T-cell (primary cell): ENCODE measurements at regions not wholly inside any gene's neighbourhood (a gene's known extent, or its start where the extent isn't known, plus 50 kb on each side); places are given as distances from the start of the nearest gene placed in this dataset.

Source experiments
- ATAC-seq, 4 experiments: fragments of 200-7000 bp in 3 of 4; fragments of 150-1000 bp in 1 of 4; cut with Tn5 transposase; replicated peaks in 1 of 4; 1 replicate in 3 of 4; 2 replicates in 1 of 4; pipeline ENCODE4 v1.10.0; 2021; ENCODE audit warnings: moderate library complexity in 3 of 4, mild to moderate bottlenecking in 2 of 4, moderate number of reproducible peaks in 1 of 4
- CTCF ChIA-PET, 2 donors: fragments of 300-600 bp; sonication (Branson Sonifier 250); formaldehyde crosslinking; loops; one replicate each; lab custom pipeline; 2022; ENCODE audit warnings: antibody characterized with exemption in 2 of 2; lab: Charles Lee
- POLR2A ChIA-PET, 2 donors: fragments of 300-600 bp; sonication (Branson Sonifier 250); formaldehyde crosslinking; loops; one replicate each; lab custom pipeline; 2022; ENCODE audit warnings: antibody characterized with exemption in 2 of 2; lab: Charles Lee
- DNase-seq, 35 experiments: peaks; one replicate each; pipeline versions ENCODE4 v3.0.0 to v3.0.0-alpha.2; 2013 to 2023
- H3K27ac ChIP-seq: one replicate; pipeline ENCODE4 v1.5.1; 2013; ENCODE audit warnings: low read length
- H3K27me3 ChIP-seq, 2 experiments: replicated peaks in 1 of 2; 1 replicate in 1 of 2; 2 replicates in 1 of 2; pipeline versions ENCODE4 v1.6.1 to v1.7.0; 2013; ENCODE audit warnings: low read length in 1 of 2, mixed read lengths in 1 of 2; ENCODE audit not compliant: control insufficient read depth in 2 of 2, insufficient read depth in 2 of 2; ENCODE audit errors: extremely low read depth in 1 of 2
- H3K36me3 ChIP-seq, 2 donors: 1 replicate in 1 of 2; 2 replicates in 1 of 2; pipeline versions ENCODE4 v1.6.1 to v1.7.0; 2013; ENCODE audit warnings: low read length in 1 of 2; ENCODE audit not compliant: control insufficient read depth in 2 of 2, insufficient read depth in 1 of 2; ENCODE audit errors: extremely low read depth in 1 of 2
- H3K4me1 ChIP-seq, 2 experiments: 1 replicate in 1 of 2; 2 replicates in 1 of 2; pipeline versions ENCODE4 v1.6.1 to v1.7.0; 2013; ENCODE audit warnings: low read length in 2 of 2, mixed read lengths in 1 of 2; ENCODE audit not compliant: insufficient read depth in 2 of 2, control insufficient read depth in 1 of 2; ENCODE audit errors: extremely low read depth in 1 of 2
- H3K4me3 ChIP-seq, 2 donors: 1 replicate in 1 of 2; 2 replicates in 1 of 2; pipeline versions ENCODE4 v1.5.1 to v1.7.0; 2013; ENCODE audit warnings: mild to moderate bottlenecking in 2 of 2, low read length in 1 of 2, moderate library complexity in 1 of 2; ENCODE audit not compliant: control insufficient read depth in 1 of 2; ENCODE audit errors: extremely low read depth in 1 of 2
- H3K9me3 ChIP-seq: 2 replicates; pipeline ENCODE4 v1.7.0; 2013
- H3K27ac Mint-ChIP-seq, 2 donors: one replicate each; pipeline ENCODE4 v1.8.0; 2020 to 2021; ENCODE audit warnings: mild to moderate bottlenecking in 2 of 2, mixed read lengths in 2 of 2
- H3K27me3 Mint-ChIP-seq, 2 donors: one replicate each; pipeline ENCODE4 v1.8.0; 2021 to 2022; ENCODE audit warnings: mixed read lengths in 2 of 2
- H3K36me3 Mint-ChIP-seq: one replicate; pipeline ENCODE4 v1.8.0; 2021; ENCODE audit warnings: mixed read lengths
- H3K4me1 Mint-ChIP-seq, 3 donors: one replicate each; pipeline ENCODE4 v1.8.0; 2020 to 2022; ENCODE audit warnings: mixed read lengths in 3 of 3, mild to moderate bottlenecking in 1 of 3
- H3K4me3 Mint-ChIP-seq, 3 donors: one replicate each; pipeline ENCODE4 v1.8.0; 2020 to 2022; ENCODE audit warnings: mild to moderate bottlenecking in 3 of 3, mixed read lengths in 3 of 3, moderate library complexity in 3 of 3
- H3K9me3 Mint-ChIP-seq, 3 donors: one replicate each; pipeline ENCODE4 v1.8.0; 2020 to 2022; ENCODE audit warnings: mixed read lengths in 3 of 3
- WGBS: methylation state at CpG from one replicate; pipeline ENCODE4 v1.1.5; 2013; ENCODE audit warnings: missing lambda C conversion rate; ENCODE audit not compliant: insufficient coverage; 5-methylcytosine and 5-hydroxymethylcytosine counted together

DNA sequence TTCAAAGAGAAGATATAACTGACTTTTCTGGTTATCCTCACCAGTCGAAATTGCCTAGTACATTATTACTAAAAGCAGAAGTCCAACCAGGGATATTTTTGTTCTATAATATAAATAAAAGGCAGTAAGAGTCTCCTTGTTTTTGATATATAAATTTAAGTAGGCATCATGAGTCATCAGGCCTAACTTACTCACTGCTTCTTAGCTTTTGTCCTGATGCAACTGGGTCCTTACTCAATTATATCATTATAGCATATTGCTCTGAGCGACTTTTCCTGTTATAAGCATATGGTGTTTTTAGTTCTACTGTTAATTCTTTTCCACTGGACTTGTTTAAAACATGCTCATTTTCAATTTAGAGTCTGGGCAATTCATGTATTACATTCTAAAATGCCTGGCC lies 910.1 kb downstream of the MCTP2 start:
- Histone ChIP-seq H3K27me3 (no peaks in the 10 kb centered on the region), H3K4me1 (no peaks in the 10 kb centered on the region), H3K36me3 (no peaks in the 10 kb centered on the region), H3K9me3 (no peaks in the 10 kb centered on the region), H3K4me3 (no peak overlapping the region), H3K27ac (no peak overlapping the region)
- Mint-ChIP-seq H3K36me3 (no peaks in the 10 kb centered on the region), H3K27me3 (no peaks in the 10 kb centered on the region), H3K27ac (no peak overlapping the region), H3K4me1 (no peaks in the 10 kb centered on the region), H3K4me3 (no peak overlapping the region), H3K9me3 (peaks cover 0 to 5% (median 5%) of the 10 kb centered on the region in 3 donors)
- ChIA-PET POLR2A (no interaction called here), CTCF (no interaction called here)
- no peak for ATAC-seq
- no CpG with 5 or more reads among the region's 2 CpGs for WGBS
- no peak for DNase-seq

- Histone ChIP-seq H3K9me3 (no peaks in the 10 kb centered on the region), H3K4me1 (no peaks in the 10 kb centered on the region), H3K27me3 (no peaks in the 10 kb centered on the region), H3K27ac (no peak overlapping the region), H3K4me3 (no peak overlapping the region), H3K36me3 (no peaks in the 10 kb centered on the region)
- WGBS = no CpG with 5 or more reads among the region's 1 CpG
- no peaks in the 10 kb centered on the region for H3K36me3 Mint-ChIP-seq
- H3K27ac Mint-ChIP-seq = no peak overlapping the region
- DNase-seq (no peak), ATAC-seq (no peak)
- CTCF ChIA-PET = no interaction called here
- H3K9me3 Mint-ChIP-seq = peaks cover 0 to under 1% (median 0%) of the 10 kb centered on the region in 3 donors
- POLR2A ChIA-PET = no interaction called here
- H3K4me3 Mint-ChIP-seq = no peak overlapping the region
- H3K4me1 Mint-ChIP-seq = no peaks in the 10 kb centered on the region
- no peaks in the 10 kb centered on the region for H3K27me3 Mint-ChIP-seq
These were observed 911.2 kb downstream of the MCTP2 start for GRCh38 chr15:95142531-95142930.

DNA sequence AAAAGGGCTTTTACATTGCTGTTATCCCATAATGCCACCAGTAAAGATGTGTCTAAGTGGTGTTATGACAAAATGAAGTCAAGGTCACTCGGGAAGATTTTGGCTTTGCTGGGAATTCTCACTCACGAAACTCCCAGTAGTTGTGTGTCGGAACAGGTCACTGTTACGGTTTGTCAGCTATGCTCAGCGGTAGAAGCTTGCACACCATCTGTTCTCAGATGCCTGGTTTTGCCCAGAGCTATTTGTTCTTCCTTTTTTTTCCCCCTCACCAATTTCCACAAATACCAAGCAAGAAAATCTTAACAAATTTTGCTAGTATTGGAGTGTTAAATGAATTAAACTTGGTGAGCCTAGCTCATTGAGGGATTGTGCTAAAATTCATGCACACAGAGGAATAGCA lies 915.1 kb downstream of the MCTP2 start:
- no peak overlapping the region for H3K4me3 ChIP-seq
- H3K4me1 Mint-ChIP-seq = no peaks in the 10 kb centered on the region
- ChIA-PET CTCF (no interaction called here), POLR2A (no interaction called here)
- H3K27me3 Mint-ChIP-seq = no peaks in the 10 kb centered on the region
- ATAC-seq (no peak), DNase-seq (no peak)
- H3K36me3 ChIP-seq = no peaks in the 10 kb centered on the region
- H3K4me3 Mint-ChIP-seq = no peak overlapping the region
- H3K4me1 ChIP-seq = no peaks in the 10 kb centered on the region
- H3K36me3 Mint-ChIP-seq = no peaks in the 10 kb centered on the region
- WGBS = 100% methylated on average over 2 of the region's 5 CpGs
- no peaks in the 10 kb centered on the region for H3K9me3 ChIP-seq
- H3K27ac Mint-ChIP-seq = no peak overlapping the region
- no peaks in the 10 kb centered on the region for H3K27me3 ChIP-seq
- H3K27ac ChIP-seq = no peak overlapping the region
- H3K9me3 Mint-ChIP-seq = peaks cover 0 to 10% (median 3%) of the 10 kb centered on the region in 3 donors

DNA sequence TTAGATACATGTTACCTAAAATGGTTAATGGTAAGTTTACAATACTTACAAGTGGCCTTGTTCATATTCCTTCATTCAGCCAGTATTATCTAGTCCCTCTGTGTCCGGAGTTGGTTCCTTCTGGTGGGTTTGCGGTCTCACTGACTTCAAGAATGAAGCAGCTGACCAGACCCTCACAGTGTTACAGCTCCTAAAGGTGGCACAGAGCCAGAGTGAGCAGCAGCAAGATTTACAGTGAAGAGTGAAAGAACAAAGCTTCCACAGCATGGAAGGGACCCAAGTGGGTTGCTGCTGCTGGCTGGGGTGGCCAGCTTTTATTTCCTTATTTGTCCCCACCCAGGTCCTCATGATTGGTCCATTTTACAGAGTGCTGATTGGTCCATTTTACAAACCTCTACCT lies 916.8 kb downstream of the MCTP2 start:
- H3K9me3 Mint-ChIP-seq = peaks cover under 1 to 17% (median 8%) of the 10 kb centered on the region in 3 donors
- no peak overlapping the region for H3K4me3 Mint-ChIP-seq
- H3K27me3 Mint-ChIP-seq = no peaks in the 10 kb centered on the region
- H3K27ac Mint-ChIP-seq = no peak overlapping the region
- no peaks in the 10 kb centered on the region for H3K36me3 Mint-ChIP-seq
- no peaks in the 10 kb centered on the region for H3K4me1 Mint-ChIP-seq
- ATAC-seq (no peak), DNase-seq (no peak)
- Histone ChIP-seq H3K27me3 (no peaks in the 10 kb centered on the region), H3K4me3 (no peak overlapping the region), H3K27ac (no peak overlapping the region), H3K36me3 (no peaks in the 10 kb centered on the region), H3K9me3 (no peaks in the 10 kb centered on the region), H3K4me1 (no peaks in the 10 kb centered on the region)
- ChIA-PET CTCF (no interaction called here), POLR2A (no interaction called here)
- WGBS = no CpG with 5 or more reads among the region's 2 CpGs

GRCh38 chr15:95149036-95149435 lies 917.7 kb downstream of the MCTP2 start:
- H3K36me3 ChIP-seq = no peaks in the 10 kb centered on the region
- H3K36me3 Mint-ChIP-seq = no peaks in the 10 kb centered on the region
- ChIA-PET CTCF (no interaction called here), POLR2A (interaction anchor here in 1 of 2 donors (0.6 kb wide), 1 partner anchor 26 kb away, joined by 4 read pairs; no protein-coding TSS in a partner anchor)
- no peak overlapping the region for H3K27ac Mint-ChIP-seq
- WGBS = no CpG with 5 or more reads among the region's 3 CpGs
- no peaks in the 10 kb centered on the region for H3K9me3 ChIP-seq
- no peak overlapping the region for H3K27ac ChIP-seq
- ATAC-seq = no peak
- no peak for DNase-seq
- H3K27me3 Mint-ChIP-seq = no peaks in the 10 kb centered on the region
- no peak overlapping the region for H3K4me3 ChIP-seq
- H3K4me3 Mint-ChIP-seq = no peak overlapping the region
- peaks cover 9 to 25% (median 16%) of the 10 kb centered on the region in 3 donors for H3K9me3 Mint-ChIP-seq
- H3K4me1 ChIP-seq = no peaks in the 10 kb centered on the region
- H3K4me1 Mint-ChIP-seq = no peaks in the 10 kb centered on the region
- no peaks in the 10 kb centered on the region for H3K27me3 ChIP-seq

GRCh38 chr15:95149771-95150170 lies 918.4 kb downstream of the MCTP2 start:
- H3K36me3 ChIP-seq = no peaks in the 10 kb centered on the region
- H3K4me1 ChIP-seq = no peaks in the 10 kb centered on the region
- H3K36me3 Mint-ChIP-seq = no peaks in the 10 kb centered on the region
- H3K4me3 Mint-ChIP-seq = no peak overlapping the region
- H3K27ac ChIP-seq = no peak overlapping the region
- H3K27me3 ChIP-seq = no peaks in the 10 kb centered on the region
- H3K9me3 Mint-ChIP-seq = peaks cover 9 to 26% (median 17%) of the 10 kb centered on the region in 3 donors
- H3K4me3 ChIP-seq = no peak overlapping the region
- ChIA-PET POLR2A (no interaction called here), CTCF (no interaction called here)
- no peaks in the 10 kb centered on the region for H3K9me3 ChIP-seq
- DNase-seq (no peak), ATAC-seq (no peak)
- no peak overlapping the region for H3K27ac Mint-ChIP-seq
- H3K27me3 Mint-ChIP-seq = no peaks in the 10 kb centered on the region
- no peaks in the 10 kb centered on the region for H3K4me1 Mint-ChIP-seq

- WGBS = 48% methylated on average over 3 of the region's 10 CpGs
- Mint-ChIP-seq H3K9me3 (peaks cover 9 to 26% (median 18%) of the 10 kb centered on the region in 3 donors), H3K27ac (no peak overlapping the region), H3K4me3 (no peak overlapping the region), H3K27me3 (no peaks in the 10 kb centered on the region), H3K4me1 (no peaks in the 10 kb centered on the region), H3K36me3 (no peaks in the 10 kb centered on the region)
- no peak for DNase-seq
- CTCF ChIA-PET = no interaction called here
- no peak for ATAC-seq
- H3K9me3 ChIP-seq = no peaks in the 10 kb centered on the region
- H3K4me3 ChIP-seq = no peak overlapping the region
- no peak overlapping the region for H3K27ac ChIP-seq
- POLR2A ChIA-PET = no interaction called here
- H3K36me3 ChIP-seq = no peaks in the 10 kb centered on the region
- no peaks in the 10 kb centered on the region for H3K27me3 ChIP-seq
- no peaks in the 10 kb centered on the region for H3K4me1 ChIP-seq
These were observed 919.1 kb downstream of the MCTP2 start for GRCh38 chr15:95150466-95150865.
